ENCODE measurements at regions not wholly inside any gene's neighbourhood (a gene's known extent, or its start where the extent isn't known, plus 50 kb on each side); places are given as distances from the start of the nearest gene placed in this dataset.

- no peaks in the 10 kb centered on the region for H3K4me1 ChIP-seq (ENCODE audit: insufficient read depth)
- no peaks in the 10 kb centered on the region for H3K36me3 ChIP-seq (replicated peaks; ENCODE audit: insufficient read depth, low read depth)
- H3K79me2 ChIP-seq, result no peaks in the 10 kb centered on the region
- TF ChIP-seq EZH2 (IDR thresholded peaks at IDR 0.05; ENCODE audit: borderline replicate concordance), result no peak
- no peak for TF ChIP-seq CTCF (IDR thresholded peaks at IDR 0.05; ENCODE audit: poor library complexity)
- TF ChIP-seq EZH2phosphoT487 (IDR thresholded peaks at IDR 0.05; ENCODE audit: low read depth, severe bottlenecking, unreplicated experiment), result no peak
- H3K4me2 ChIP-seq, result no peak overlapping the region
- no peak for DNase-seq (ENCODE audit: low spot score)
- H4K20me1 ChIP-seq (ENCODE audit: insufficient read depth, poor library complexity, severe bottlenecking), result no peaks in the 10 kb centered on the region
- H3K9me2 ChIP-seq (replicated peaks; ENCODE audit: insufficient read depth), result no peaks in the 10 kb centered on the region
- no peak overlapping the region for H3K4me3 ChIP-seq
- 89% methylated on average over 10 of the region's 10 CpGs for WGBS (ENCODE audit: low lambda C conversion rate, missing lambda C conversion rate)
- no peak overlapping the region for H3K27ac ChIP-seq
- no peaks in the 10 kb centered on the region for H3K27me3 ChIP-seq
- H2AFZ ChIP-seq, result no peak overlapping the region
- H3K9me3 ChIP-seq (ENCODE audit: low read depth), result no peaks in the 10 kb centered on the region
These were observed 107.0 kb upstream of the MGMT start for GRCh38 chr10:129360046-129360445.

GRCh38 chr10:129361676-129362376 lies 105.2 kb upstream of the MGMT start:
- Histone ChIP-seq H3K27ac (no peak overlapping the region), H3K4me3 (no peak overlapping the region), H3K4me1 (ENCODE audit: insufficient read depth) (no peaks in the 10 kb centered on the region), H3K27me3 (no peaks in the 10 kb centered on the region), H2AFZ (no peak overlapping the region), H3K9me2 (replicated peaks; ENCODE audit: insufficient read depth) (no peaks in the 10 kb centered on the region), H3K9me3 (ENCODE audit: low read depth) (no peaks in the 10 kb centered on the region), H3K36me3 (replicated peaks; ENCODE audit: insufficient read depth, low read depth) (no peaks in the 10 kb centered on the region), H4K20me1 (ENCODE audit: insufficient read depth, poor library complexity, severe bottlenecking) (no peaks in the 10 kb centered on the region), H3K4me2 (no peak overlapping the region), H3K79me2 (no peaks in the 10 kb centered on the region)
- TF ChIP-seq EZH2 (IDR thresholded peaks at IDR 0.05; ENCODE audit: borderline replicate concordance) (no peak), CTCF (IDR thresholded peaks at IDR 0.05; ENCODE audit: poor library complexity) (no peak), EZH2phosphoT487 (IDR thresholded peaks at IDR 0.05; ENCODE audit: low read depth, severe bottlenecking, unreplicated experiment) (no peak)
- DNase-seq (ENCODE audit: low spot score), result no peak
- WGBS (ENCODE audit: low lambda C conversion rate, missing lambda C conversion rate), result 88% methylated on average over 18 of the region's 18 CpGs

GRCh38 chr10:129364949-129365348 lies 102.1 kb upstream of the MGMT start:
- Histone ChIP-seq H3K9me3 (ENCODE audit: low read depth) (no peaks in the 10 kb centered on the region), H3K79me2 (no peaks in the 10 kb centered on the region), H2AFZ (no peak overlapping the region), H3K9me2 (replicated peaks; ENCODE audit: insufficient read depth) (no peaks in the 10 kb centered on the region), H4K20me1 (ENCODE audit: insufficient read depth, poor library complexity, severe bottlenecking) (no peaks in the 10 kb centered on the region), H3K4me1 (ENCODE audit: insufficient read depth) (no peaks in the 10 kb centered on the region), H3K4me2 (no peak overlapping the region), H3K27ac (no peak overlapping the region), H3K36me3 (replicated peaks; ENCODE audit: insufficient read depth, low read depth) (no peaks in the 10 kb centered on the region), H3K27me3 (no peaks in the 10 kb centered on the region), H3K4me3 (no peak overlapping the region)
- TF ChIP-seq EZH2 (IDR thresholded peaks at IDR 0.05; ENCODE audit: borderline replicate concordance) (no peak), EZH2phosphoT487 (IDR thresholded peaks at IDR 0.05; ENCODE audit: low read depth, severe bottlenecking, unreplicated experiment) (no peak), CTCF (IDR thresholded peaks at IDR 0.05; ENCODE audit: poor library complexity) (no peak)
- 80% methylated on average over 6 of the region's 6 CpGs for WGBS (ENCODE audit: low lambda C conversion rate, missing lambda C conversion rate)
- no peak for DNase-seq (ENCODE audit: low spot score)
